Right kidney (tissue), 1 donor: ENCODE measurements at regions not wholly inside any gene's neighbourhood (a gene's known extent, or its start where the extent isn't known, plus 50 kb on each side); places are given as distances from the start of the nearest gene placed in this dataset.

Experiments used
- DNase-seq: peaks from one replicate; pipeline ENCODE4 v3.0.0-alpha.2; 2016

DNA sequence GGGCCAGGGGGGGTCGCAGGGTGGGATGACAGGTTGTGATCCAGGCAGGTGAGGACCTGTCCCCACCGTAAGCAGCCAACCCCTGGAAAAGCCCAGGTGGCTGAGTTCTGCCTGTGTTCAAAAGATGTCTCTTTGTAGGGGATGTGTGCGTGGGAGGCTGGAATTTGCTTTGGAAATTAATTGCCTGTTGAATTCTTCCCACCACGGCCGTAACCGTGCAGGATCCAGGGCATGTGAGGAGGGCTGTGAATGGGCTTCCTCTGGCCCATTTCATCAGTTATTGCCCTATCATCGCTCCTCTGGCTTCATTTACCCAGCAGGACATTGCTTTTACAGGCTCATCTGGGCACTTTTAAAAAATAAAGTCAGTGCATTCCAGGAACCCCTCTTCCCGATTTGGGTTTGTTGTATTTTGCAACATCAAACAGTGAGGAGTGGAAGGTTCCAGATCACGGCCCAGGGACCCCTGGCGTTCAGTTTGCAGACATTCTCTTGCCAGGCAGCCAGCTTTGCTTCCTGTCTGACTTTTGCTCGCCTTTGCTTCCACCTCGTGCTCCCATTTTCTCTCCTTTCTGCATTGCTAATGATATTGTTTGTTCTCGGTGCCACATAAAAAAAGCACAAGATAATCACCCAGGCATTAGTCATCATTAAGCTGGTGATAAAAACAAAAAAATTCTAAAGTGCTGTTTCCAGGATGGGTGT is 1306.6 kb downstream of the BRD1 start:
- DNase-seq = peak; percentile 55

DNA sequence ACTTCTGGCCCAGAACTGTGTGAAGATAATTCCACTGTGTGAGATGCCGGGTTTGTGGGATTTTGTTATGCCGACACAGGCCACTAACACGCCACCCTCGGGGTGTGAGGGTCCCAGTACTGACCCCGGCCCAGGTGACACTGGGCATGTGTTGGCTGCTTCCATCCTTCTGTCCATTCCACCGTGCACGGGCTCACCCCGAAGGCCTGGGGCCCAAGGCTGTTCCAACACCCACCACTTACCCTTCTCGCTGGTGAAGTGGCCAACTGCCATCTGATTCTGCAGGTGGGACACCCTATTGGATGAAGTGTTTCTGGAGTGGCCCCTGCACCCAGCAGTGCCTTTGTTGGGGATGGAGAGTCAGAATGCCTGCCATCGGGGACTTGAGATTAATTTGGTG is 1307.5 kb downstream of the BRD1 start:
- DNase-seq = no peak

DNA sequence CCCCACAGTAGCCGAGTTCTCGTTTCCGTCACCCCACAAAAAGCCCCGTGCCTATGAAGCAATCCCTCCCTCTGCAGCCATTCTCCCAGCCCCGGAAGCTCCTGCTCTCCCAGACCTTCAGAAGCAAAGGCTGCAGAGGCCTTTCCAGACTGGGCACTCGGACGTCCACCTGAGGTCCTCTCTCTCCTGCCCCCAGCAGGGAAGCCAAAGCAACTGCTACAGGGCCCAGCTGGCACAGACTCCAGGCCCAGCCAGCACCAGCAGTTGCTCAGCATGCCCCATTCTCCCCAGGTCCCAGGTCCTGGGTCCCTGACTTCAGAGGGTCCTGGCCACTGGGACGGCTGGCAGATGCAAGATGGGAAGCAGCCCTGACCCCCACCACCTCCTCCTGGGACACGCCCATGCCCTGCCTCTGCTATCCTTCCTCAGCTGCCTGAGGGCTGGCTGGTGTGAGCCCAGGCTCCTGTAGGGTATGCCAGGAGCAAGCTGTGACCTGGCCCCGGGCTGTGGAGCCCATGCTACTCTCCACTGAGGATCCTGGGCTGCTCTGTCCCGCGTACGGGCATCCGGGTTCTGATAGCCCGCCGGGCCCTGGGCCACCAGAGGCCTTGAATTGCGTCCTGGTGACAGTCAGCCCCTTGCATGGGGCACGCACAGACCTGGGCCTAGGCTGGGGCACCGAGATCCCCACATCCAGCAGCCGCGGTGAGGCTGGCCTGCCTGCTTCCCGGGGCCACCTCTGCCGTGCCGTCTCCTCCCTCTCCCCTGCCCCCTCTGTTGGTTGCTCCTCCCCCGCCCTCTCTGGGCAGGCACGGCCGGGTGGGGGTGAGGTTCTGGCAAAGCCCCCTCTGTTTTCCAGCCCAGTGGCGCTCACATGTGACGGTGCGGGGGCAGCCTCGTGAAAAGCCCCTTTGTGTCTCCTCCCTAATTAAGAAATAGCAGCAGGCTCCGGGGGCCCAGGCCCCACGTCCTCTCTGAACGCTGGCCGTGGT is 1310.3 kb downstream of the BRD1 start:
- no peak for DNase-seq

DNA sequence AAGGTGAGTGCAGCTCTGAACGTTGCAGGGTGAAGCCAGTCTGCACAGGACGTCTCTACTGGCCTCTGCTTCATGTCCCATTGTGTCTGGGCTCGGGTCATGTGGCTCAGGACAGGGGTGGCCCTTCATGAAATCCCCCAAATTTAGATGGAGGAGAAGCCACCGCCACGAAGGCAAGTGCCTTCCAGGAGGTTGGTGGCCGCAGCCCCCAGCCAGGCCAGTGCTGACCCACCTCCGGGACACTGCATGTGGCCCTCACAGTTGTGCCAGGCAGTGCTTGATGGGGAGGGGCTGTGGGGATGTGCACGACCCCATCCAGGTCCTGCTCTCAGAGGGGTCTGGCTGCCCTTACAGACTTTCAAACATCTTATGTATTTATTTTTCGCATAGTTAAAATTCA is 1311.1 kb downstream of the BRD1 start:
- DNase-seq = no peak

DNA sequence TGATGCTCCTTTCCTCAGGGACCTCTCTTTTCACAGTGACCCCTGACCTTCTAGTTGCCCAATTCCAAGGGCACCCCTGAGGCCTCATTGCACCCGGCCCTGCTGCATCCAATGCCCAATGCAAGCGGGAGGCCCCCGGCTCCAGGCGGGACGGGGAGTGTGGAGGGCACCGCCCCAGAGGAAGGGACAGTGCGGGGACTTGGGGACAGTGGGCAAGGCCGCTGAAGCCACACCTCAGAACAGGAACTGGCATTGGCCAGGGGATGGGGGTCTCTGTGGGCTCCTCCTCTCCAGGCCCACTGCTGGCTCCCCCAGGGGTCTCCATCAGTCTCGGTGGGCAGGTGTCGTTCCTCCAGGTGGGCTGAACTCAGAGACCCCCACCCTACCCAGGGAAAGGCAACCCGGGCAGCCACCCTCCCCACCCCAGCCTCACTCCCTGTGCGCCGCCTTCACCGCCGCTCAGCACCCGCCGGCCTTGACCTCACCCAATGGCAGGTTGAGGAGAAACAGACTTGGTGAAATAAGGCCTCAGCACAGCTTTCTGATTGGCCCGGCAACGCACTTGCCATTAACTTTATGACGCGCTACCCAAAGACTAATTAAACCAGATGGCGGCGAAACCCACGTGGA is 1312.0 kb downstream of the BRD1 start:
- DNase-seq = no peak

DNA sequence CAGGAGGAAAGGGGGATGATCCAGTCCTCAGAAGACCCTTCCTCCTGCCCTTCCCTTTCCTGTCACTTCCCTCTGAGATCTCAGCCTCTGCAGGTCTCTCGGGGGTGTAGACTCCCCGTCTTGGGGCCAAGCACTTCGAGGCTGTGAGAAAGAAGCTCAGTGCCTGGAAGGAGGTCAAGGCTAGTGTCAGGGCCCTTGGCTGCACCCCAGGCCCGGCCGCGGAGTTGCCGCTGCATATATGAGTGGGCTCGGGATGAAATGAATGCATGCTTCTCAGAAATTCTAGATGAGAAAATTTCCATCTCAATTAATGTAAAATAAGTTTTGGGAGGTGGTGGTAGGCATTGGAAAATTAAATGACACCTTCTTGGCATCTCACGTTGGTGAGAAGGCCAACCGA is 1313.7 kb downstream of the BRD1 start:
- DNase-seq = no peak

DNA sequence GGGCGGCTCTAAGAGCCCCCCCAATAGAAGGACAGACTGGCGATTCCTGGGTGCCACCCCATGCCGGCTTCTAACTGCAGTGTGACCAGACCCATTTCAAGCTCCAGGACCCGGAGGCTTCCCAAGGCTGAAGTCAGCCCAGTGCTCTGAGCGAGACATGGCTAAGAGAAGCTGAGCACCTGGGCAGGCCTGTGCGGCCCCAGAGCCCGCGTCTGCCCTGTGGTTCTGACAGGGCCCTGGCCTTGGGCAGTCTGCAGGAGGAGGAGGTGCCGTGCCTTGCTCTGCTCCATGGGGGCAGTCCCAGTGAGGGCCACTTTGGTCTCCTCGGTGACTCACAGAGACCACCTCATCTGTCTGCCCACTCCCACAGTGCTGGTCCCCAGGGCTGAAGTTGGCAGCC is 1314.2 kb downstream of the BRD1 start:
- DNase-seq = no peak

DNA sequence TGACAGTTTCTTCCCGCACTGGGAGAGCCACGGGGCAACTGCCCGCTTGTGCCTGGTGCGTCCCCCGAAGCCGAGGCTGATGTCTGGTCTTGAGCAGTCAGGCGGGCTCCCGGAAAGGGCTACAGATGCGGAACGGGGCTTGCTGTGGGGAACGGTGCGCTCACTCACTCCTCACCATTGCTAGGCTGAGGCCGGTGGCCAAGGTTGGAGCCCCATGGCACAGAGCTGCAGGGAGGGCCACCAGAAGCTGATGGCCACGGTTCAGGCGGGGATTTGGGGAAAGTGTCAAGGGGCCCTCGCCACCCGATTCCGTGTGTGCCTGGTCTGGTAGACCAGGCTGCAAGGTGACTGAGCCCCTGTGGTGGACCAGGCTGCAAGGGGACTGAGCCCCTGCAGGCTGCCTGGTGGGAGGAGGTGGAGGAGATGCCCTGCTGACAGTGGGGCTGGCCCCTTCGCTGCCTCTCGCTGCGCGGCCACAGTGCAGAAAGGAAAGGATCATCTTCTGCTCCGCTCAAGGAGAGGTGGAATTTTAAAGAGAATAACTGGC is 1315.8 kb downstream of the BRD1 start:
- no peak for DNase-seq

DNA sequence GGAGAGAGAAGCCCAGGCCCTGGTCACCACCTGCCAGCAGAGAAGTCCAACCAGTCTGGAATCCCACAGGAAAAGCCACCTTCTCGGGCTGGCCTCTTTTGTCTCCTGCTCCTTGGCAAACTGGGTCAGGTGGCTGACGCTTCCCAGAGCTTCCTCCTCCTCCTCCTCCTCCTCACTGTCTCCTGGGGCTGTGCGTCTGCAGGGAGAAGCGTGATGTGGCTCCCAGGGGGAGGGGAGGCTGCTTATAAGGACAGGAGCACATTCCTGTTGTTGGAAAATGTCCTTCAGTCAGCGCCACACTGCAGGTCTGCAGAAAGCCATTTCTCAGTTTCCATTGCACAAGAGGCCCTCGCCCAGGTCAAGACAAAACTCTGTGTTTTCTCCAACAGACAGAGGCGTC is 1316.5 kb downstream of the BRD1 start:
- DNase-seq = no peak

DNA sequence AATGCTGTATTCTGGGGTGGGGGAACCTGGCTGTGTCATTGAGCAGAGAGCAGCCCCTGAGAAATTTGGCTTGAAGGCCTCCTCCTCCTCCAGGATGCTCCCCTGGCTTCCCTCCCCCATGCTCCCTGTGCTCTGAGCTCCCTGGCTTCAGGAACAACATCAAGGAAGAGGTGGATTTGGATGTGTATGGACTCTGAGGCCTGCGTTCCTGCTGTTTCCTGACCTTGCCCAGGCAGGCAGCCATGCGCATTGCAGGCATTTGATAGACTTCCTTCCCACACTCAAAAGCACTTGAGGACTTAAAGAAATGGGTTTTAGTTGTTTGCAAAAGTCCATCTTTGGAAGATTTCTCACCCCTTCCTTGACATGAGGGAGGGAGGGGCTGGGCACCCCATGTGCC is 1317.1 kb downstream of the BRD1 start:
- DNase-seq = no peak

DNA sequence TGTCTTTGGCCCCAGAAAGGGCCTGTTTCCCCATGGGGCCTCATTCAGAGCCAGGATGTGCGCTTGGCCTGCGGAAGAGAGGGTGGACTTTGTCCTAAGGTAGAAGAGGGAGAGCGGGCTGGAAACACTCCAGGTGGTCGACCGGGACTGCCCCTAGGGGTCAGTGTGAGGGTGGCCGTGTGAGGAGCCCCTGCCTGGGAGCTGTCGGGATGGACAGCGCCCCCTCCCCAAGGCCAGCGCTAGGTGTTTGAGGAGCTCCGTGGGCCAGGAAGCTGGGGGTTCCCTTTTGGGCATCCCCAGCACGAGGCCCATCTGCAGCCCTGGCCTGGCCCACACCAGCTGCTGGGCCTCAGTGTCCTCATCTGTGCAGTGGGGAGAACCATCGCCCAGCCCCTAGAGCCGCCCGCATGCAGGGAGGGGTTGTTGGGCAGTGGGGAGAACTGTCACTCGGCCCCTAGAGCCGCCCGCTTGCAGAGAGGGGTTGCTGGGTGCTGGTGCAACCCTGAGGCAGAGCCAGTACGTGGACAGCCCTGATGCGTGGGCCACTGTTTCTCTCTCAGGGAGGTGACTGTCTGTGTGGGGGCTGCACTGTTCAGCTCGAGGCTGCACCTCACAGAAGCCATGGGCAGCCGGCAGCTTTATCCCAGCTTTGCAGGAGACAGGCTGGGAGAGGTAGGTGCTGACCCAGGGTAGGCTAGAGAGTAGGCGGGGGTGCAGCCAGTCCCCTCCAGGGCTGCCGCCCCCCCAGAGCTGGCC is 1319.9 kb downstream of the BRD1 start:
- DNase-seq = no peak

DNA sequence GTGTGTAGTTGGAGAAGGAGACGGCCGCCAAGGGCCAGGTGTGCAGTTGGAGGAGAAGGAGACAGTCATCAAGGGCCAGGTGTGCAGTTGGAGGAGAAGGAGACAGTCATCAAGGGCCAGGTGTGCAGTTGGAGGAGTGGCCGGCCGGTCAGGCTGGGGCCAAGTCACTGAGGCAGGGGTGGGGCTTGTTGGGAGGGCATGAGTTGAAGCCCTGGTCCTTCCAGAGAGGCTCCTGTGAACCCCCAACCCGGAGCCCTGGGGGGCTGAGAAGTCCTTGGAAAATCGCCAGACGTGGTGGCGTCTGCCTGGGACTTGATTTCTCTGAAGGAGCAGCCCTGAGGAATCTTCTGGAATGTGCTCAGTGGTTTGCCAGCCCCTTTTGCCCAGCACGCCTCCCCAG is 1320.5 kb downstream of the BRD1 start:
- DNase-seq = no peak

DNA sequence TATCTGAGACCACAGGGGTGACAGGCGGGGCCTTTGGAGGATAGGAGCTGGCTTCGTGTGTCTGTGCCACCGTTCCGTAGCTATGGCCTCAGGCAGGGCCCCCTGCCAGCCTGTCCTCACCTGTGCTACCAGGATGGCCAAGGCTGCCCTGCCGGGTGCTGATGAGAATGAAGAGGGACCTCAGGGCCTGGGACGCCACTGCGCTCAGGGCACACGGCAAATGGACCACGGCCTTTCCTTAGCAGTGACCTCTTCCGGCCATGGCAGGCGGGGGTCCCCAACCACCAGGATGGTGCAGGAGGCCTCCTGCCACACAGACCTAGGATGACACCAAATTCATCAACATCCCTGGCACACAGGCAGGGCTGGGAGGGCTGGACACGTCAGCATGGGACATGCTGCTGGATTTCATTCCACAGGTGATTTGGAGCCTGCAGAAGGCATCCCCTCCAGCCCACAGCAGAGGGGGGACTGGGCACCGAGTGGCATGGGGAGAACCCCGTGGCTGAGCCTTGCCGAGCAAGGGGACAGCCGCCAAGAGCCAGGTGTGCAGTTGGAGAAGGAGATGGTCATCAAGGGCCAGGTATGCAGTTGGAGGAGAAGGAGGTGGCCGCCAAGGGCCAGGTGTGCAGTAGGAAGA is 1321.0 kb downstream of the BRD1 start:
- no peak for DNase-seq

DNA sequence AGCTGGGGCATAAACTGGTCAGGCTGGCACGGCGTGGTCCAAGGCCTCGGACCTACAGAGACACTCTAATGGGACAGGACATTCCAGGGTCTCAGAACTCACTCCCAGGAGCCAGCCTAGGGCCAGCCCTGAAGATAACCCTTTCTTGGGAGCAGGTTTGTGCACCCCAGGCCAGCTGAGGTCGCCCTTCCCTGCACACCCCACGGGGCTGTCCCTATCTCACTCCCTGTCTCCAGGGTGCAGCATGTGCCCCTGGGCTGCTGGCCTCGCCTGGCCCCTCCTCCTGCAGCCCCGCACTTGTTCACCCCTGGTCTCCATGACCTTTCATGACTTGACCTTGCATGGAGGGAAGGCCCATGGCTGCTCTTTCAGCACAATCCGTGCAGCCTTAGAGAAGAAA is 1321.8 kb downstream of the BRD1 start:
- DNase-seq = no peak

DNA sequence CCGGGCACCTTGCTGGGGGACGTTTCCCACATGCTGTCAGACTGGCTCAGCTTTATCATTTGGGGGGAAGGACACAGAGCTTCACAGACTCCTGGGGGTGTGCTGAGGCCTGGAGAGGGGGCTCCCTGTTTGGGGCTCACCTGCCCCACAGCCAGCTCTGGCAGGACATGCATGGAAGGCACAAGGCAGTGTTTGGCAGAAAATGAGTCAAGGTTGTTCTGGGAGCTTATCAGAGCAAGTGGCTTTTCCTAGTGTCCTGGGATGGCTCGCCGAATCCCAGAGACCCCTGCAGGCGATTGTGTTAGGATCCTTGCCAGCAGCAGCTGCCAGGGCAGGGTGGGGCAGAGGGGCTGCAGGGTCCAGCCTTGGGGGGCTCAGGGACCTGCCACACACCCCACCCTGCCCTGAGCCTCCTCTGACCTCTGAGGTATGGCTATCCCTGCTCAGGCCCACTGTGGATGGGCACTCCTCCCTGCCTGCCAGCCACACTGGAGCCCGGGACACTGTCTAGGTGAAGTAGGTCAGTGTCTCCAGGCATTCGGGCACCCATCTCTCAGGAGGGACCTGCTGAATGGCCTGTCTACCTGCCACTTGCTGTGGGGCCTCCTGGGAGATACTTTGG is 1323.0 kb downstream of the BRD1 start:
- no peak for DNase-seq

DNA sequence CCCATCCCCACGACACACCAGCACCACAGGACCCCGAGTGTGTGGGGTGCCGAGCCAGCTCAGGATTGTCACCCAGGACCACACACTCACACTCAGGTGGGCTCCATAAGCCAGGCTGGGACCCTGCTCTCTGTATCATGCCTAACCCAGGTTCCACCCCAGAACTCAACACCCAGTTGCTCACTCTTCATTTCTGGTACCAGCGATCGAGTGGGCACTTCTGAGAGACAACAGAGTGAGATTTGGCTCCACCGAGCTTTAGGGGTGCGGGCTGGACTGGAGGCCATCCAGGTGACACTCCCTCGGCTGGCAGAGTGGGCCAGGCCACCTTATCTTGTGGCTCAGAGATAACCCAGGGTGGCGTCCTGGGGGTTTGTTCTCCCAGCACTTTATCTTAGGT is 1323.8 kb downstream of the BRD1 start:
- no peak for DNase-seq

DNA sequence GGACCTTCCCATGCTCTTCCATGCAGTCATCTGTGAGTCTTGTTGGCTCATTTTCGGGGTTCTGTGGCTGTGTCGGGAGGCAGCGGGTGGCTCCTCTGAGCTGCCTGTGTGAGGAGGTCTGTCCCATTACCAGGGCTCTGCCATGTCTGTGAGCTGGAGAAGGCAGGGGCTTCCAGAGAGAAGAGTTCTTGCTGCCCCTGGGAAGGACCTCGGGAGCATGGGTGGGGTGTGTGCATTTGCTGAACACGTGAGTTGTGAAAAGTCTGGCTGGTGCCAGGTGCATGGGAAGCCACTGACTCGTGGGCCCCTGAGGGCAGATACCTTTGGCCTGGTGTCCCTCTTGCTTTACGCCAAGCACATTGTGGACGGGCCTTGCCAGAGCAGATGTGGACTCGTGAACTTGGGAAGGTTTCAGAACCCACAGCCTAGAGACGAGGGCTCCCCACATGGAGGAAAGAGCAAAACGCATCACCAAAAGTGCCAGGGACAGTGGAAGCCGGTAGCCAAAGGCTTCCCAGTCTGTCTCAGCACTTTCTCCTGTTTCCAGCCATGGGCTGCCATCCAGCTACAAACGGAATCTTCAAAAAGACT is 1324.5 kb downstream of the BRD1 start:
- DNase-seq = no peak

DNA sequence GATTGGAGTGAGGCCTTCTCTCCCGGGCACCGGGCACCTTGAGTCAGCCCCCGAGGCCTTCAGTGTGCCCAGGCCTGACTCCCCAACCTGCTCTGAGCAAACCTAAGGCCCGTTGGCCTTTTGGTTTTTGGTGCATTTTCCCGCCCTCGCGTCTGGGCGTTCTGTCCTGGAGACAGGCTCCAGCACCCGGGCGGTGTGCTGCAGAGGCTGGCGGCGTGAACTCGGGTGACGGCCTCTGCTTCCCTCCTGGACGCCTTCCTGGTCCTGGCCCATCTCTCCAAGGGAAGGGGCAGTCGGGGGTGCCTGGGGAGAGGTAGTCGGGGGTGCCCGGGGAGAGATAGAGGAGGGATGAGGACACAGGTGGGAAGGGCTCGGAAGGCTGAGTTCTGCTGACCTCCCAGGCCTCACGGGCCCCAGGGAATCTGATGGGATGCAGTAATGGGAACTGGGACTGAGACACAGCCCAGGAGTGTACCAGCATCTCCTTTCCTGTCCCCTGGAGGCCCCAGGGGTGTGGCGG is 1326.4 kb downstream of the BRD1 start:
- DNase-seq = no peak

DNA sequence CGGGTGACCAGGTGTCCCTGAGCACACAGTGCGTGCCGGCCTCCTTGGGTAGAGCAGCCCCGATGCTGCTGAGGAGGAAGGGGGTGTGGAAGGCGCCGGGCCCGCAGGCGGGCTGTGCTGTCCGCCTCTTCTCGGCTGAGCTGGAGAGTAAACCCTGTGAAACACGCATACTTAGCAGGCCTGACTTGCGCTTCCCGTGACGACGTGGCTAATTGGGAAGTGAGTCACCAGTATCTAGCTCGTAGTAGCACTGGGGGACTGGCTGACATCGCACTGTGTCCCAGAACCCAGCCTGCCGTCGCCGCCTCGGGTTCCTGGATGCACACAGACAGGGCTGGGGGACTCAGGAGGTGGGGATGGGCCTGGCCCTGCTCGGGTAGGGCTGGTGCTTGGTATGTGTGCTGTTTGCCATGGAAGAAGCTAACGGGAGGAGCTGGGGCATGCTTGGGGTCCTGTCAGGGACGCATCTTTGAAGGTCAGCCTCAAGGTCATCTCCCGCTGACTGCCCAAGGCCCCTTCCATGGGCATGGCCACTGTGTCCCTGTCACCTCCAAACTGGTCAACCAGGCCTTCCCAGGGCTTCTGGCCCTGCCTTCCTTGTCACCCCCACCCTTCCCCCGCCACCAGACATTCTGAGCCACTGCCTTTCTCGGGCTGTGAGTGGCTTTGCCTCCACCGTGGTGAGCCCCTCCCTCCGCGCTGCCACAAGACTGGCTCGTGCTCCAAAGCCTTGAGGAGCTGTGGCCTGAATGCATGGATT is 1327.0 kb downstream of the BRD1 start:
- DNase-seq = no peak
